K562 (cell line): ENCODE measurements at regions not wholly inside any gene's neighbourhood (a gene's known extent, or its start where the extent isn't known, plus 50 kb on each side); places are given as distances from the start of the nearest gene placed in this dataset.

Experiments used
- ATAC-seq: fragments of 200-7000 bp; cut with Tn5 transposase; 3 replicates; pipeline ENCODE4 v1.9.1; 2020; ENCODE audit warnings: moderate library complexity
- BruUV-seq: library from RNA; stranded (reverse); fragments of 400-500 nt; replicated peaks from 2 replicates; lab custom pipeline; 2021; lab: Mats Ljungman, UMichigan
- CTCF ChIA-PET: fragments of 300-600 bp; formaldehyde crosslinking; extraction: SDS; loops from one replicate; lab custom pipeline; 2021; ENCODE audit warnings: low intra/inter-chr PET ratio; lab: Yijun Ruan, JAX
- POLR2A ChIA-PET: fragments of 300-600, 350-650 bp; sonication (Branson Sonifier 250); formaldehyde crosslinking; extraction: SDS; loops from one replicate; lab custom pipeline; 2021; ENCODE audit warnings: antibody characterized with exemption, inconsistent platforms; lab: Yijun Ruan, JAX
- DNase-seq, 4 experiments: peaks; one replicate each; pipeline versions ENCODE4 v3.0.0 to v3.0.0-alpha.2; 2011 to 2018; ENCODE audit warnings: low spot score in 3 of 4, mixed read lengths in 3 of 4; ENCODE audit errors: extremely low read depth in 1 of 4
- FAIRE-seq: peaks from 2 replicates; lab custom pipeline; 2011; peaks lifted over from hg19 to GRCh38; lab: Jason Lieb, UNC
- H2AFZ ChIP-seq: 2 replicates; pipeline ENCODE4 v1.6.0; 2011; ENCODE audit warnings: low read depth, low read length, control low read depth, inconsistent platforms
- H3K27ac ChIP-seq: fragments of 200-600 bp; 3 replicates; pipeline ENCODE4 v1.8.0; 2011; ENCODE audit warnings: low read depth, mild to moderate bottlenecking, control low read depth, inconsistent platforms, low read length, moderate library complexity, mixed read lengths; ENCODE audit errors: extremely low read depth
- H3K27me3 ChIP-seq, 2 experiments: fragments of 300-600 bp in 1 of 2; 2 replicates in 1 of 2; 3 replicates in 1 of 2; pipeline versions ENCODE4 v1.6.0 to v1.8.0; 2011; ENCODE audit warnings: inconsistent platforms in 2 of 2, low read length in 2 of 2, mild to moderate bottlenecking in 1 of 2, mixed read lengths in 1 of 2, moderate library complexity in 1 of 2; ENCODE audit not compliant: control insufficient read depth in 2 of 2, insufficient read depth in 2 of 2
- H3K36me3 ChIP-seq: fragments of 300-600 bp; 3 replicates; pipeline ENCODE4 v1.8.0; 2011; ENCODE audit warnings: mild to moderate bottlenecking, low read length, inconsistent platforms; ENCODE audit not compliant: control insufficient read depth, insufficient read depth
- H3K4me1 ChIP-seq, 2 experiments: fragments of 200-600 bp in 1 of 2; replicated peaks in 1 of 2; 2 replicates in 1 of 2; 3 replicates in 1 of 2; pipeline versions ENCODE4 v1.5.1 to v1.8.0; 2011; ENCODE audit warnings: inconsistent platforms in 2 of 2, low read length in 2 of 2, mild to moderate bottlenecking in 1 of 2, mixed read lengths in 1 of 2, moderate library complexity in 1 of 2; ENCODE audit not compliant: control insufficient read depth in 2 of 2, insufficient read depth in 2 of 2
- H3K4me2 ChIP-seq: 2 replicates; pipeline ENCODE4 v1.6.1; 2011; ENCODE audit warnings: low read length, control low read depth, inconsistent platforms, mixed read lengths; ENCODE audit not compliant: insufficient read depth
- H3K4me3 ChIP-seq: fragments of 200-600 bp; sonication (generic), shearing (Covaris generic); 2 replicates; pipeline ENCODE4 v1.5.1; 2016; ENCODE audit warnings: control low read depth, inconsistent platforms
- H3K79me2 ChIP-seq: fragments of 200-600 bp; 3 replicates; pipeline ENCODE4 v1.8.0; 2011; ENCODE audit warnings: low read length, inconsistent platforms; ENCODE audit not compliant: control insufficient read depth, insufficient read depth
- H3K9ac ChIP-seq, 2 experiments: 2 replicates each; pipeline versions ENCODE4 v1.6.0 to v1.6.1; 2011; ENCODE audit warnings: low read depth in 2 of 2, low read length in 2 of 2, control low read depth in 1 of 2, inconsistent platforms in 1 of 2, mild to moderate bottlenecking in 1 of 2, mixed read lengths in 1 of 2; ENCODE audit not compliant: insufficient read depth in 1 of 2
- H3K9me1 ChIP-seq: one replicate; pipeline ENCODE4 v1.6.0; 2011; ENCODE audit warnings: inconsistent platforms, mild to moderate bottlenecking, low read length, moderate library complexity; ENCODE audit not compliant: control insufficient read depth, insufficient read depth
- H3K9me3 ChIP-seq: replicated peaks from 2 replicates; pipeline ENCODE4 v1.5.1; 2011; ENCODE audit warnings: low read depth, low read length, inconsistent platforms; ENCODE audit not compliant: control insufficient read depth, insufficient read depth
- H4K20me1 ChIP-seq: replicated peaks from 2 replicates; pipeline ENCODE4 v1.6.1; 2011; ENCODE audit warnings: low read length, inconsistent platforms, mixed read lengths; ENCODE audit not compliant: control insufficient read depth, insufficient read depth
- CBFA2T2 ChIP-seq: fragments of 450-650 bp; conservative IDR thresholded peaks from 2 replicates; pipeline ENCODE4 v1.6.1; 2017; ENCODE audit warnings: mild to moderate bottlenecking
- PRDM10 ChIP-seq: fragments of 450-650 bp; IDR thresholded peaks from 2 replicates; pipeline ENCODE4 v1.6.1; 2018; ENCODE audit not compliant: partially characterized antibody
- WGBS: fragments of 100-300 bp; shearing (Covaris generic); methylation state at CpG from one replicate; pipeline ENCODE4 v1.1.6; 2016; ENCODE audit warnings: low coverage, mixed read lengths; ENCODE audit not compliant: insufficient coverage; ENCODE audit errors: missing lambda C conversion rate; 5-methylcytosine and 5-hydroxymethylcytosine counted together
- in situ Hi-C: fragments of 300-500 bp; cut with MboI; formaldehyde crosslinking; loops from 4 replicates; pipeline ENCODE4 v1.15.0; 2018; ENCODE audit warnings: inconsistent platforms, mixed read lengths
- intact Hi-C: fragments of 100-400 bp; cut with micrococcal nuclease; formaldehyde crosslinking; loops from 2 replicates; pipeline ENCODE4 v1.14.2; 2022

- no peak overlapping the region for H3K4me3 ChIP-seq
- no peak overlapping the region for H3K27ac ChIP-seq
- TF ChIP-seq CBFA2T2 = no peak
- no peak for TF ChIP-seq PRDM10
- H3K4me2 ChIP-seq = no peak overlapping the region
- ATAC-seq = no peak
- no peaks in the 10 kb centered on the region for H3K36me3 ChIP-seq
- ChIA-PET POLR2A (interaction anchor here (0.5 to 0.6 kb wide), 3 partner anchors 31 to 1152 kb away, joined by 3 read pairs; no protein-coding TSS in a partner anchor), CTCF (no interaction called here)
- no peaks in the 10 kb centered on the region for H3K9me1 ChIP-seq
- H3K9ac ChIP-seq = no peak overlapping the region
- H3K4me1 ChIP-seq = peaks cover 0 to 4% of the 10 kb centered on the region in 2 experiments; a peak in 1 of 5 replicates
- no peak for FAIRE-seq
- intact Hi-C loops (loop anchor here (5.0 to 10.0 kb wide), 2 partner anchors 144 to 464 kb away; no protein-coding TSS in a partner anchor), in situ Hi-C loops (no loop called here)
- H3K9me3 ChIP-seq = no peaks in the 10 kb centered on the region
- no TSS peak for BruUV-seq
- no peak overlapping the region for H2AFZ ChIP-seq
- H3K79me2 ChIP-seq = no peaks in the 10 kb centered on the region
- no peak for DNase-seq
- H4K20me1 ChIP-seq = peaks cover 4% of the 10 kb centered on the region; the same call in 1 of the 2 replicates
- 0% methylated on average over 4 of the region's 4 CpGs for WGBS
- H3K27me3 ChIP-seq = no peaks in the 10 kb centered on the region
Observed at GRCh38 chr5:174790906-174791305, 66.5 kb downstream of the MSX2 start.
